ENCODE measurements at regions not wholly inside any gene's neighbourhood (a gene's known extent, or its start where the extent isn't known, plus 50 kb on each side); places are given as distances from the start of the nearest gene placed in this dataset.
"Not testable (repeated sequence)": the region's sequence is repeated elsewhere in the genome, so short reads cannot be mapped to it uniquely, and the experiment has no call there.

- Histone ChIP-seq H3K27me3 (ENCODE audit: control insufficient read depth, insufficient read depth, low read length) (no peaks in the 10 kb centered on the region), H3K27ac (ENCODE audit: low read length) (no peak overlapping the region), H3K36me3 (ENCODE audit: control insufficient read depth, insufficient read depth, low read length) (no peaks in the 10 kb centered on the region), H3K9me3 (ENCODE audit: control insufficient read depth, insufficient read depth, low read length) (no peaks in the 10 kb centered on the region), H3K4me1 (ENCODE audit: control insufficient read depth, insufficient read depth, low read length) (no peaks in the 10 kb centered on the region), H3K4me3 (ENCODE audit: low read length) (no peak overlapping the region)
- WGBS (ENCODE audit: insufficient coverage): 94% methylated on average over 13 of the region's 13 CpGs
- intact Hi-C loops (cut with micrococcal nuclease): no loop called here
- DNase-seq (no peak), ATAC-seq (no peak)
- Mint-ChIP-seq H3K9me3 (peaks cover 0 to 2% of the 10 kb centered on the region in 2 donors), H3K36me3 (no peaks in the 10 kb centered on the region), H3K4me3 (no peak overlapping the region), H3K27me3 (ENCODE audit: low read depth in 2 of 2) (peaks cover 7 to 9% of the 10 kb centered on the region in 2 donors), H3K27ac (no peak overlapping the region), H3K4me1 (no peaks in the 10 kb centered on the region)
- TF ChIP-seq CTCF (IDR thresholded peaks at IDR 0.05): no peak
Measured at GRCh38 chr21:38088916-38089762, 167.7 kb upstream of the KCNJ15 start.

- Histone ChIP-seq H3K9me3 (ENCODE audit: control insufficient read depth, insufficient read depth, low read length) (no peaks in the 10 kb centered on the region), H3K27me3 (ENCODE audit: control insufficient read depth, insufficient read depth, low read length) (no peaks in the 10 kb centered on the region), H3K4me3 (ENCODE audit: low read length) (no peak overlapping the region), H3K27ac (ENCODE audit: low read length) (no peak overlapping the region), H3K36me3 (ENCODE audit: control insufficient read depth, insufficient read depth, low read length) (no peaks in the 10 kb centered on the region), H3K4me1 (ENCODE audit: control insufficient read depth, insufficient read depth, low read length) (no peaks in the 10 kb centered on the region)
- Mint-ChIP-seq H3K27ac (no peak overlapping the region), H3K4me3 (no peak overlapping the region), H3K4me1 (no peaks in the 10 kb centered on the region), H3K9me3 (peaks cover 0 to 2% of the 10 kb centered on the region in 2 donors), H3K36me3 (no peaks in the 10 kb centered on the region), H3K27me3 (ENCODE audit: low read depth in 2 of 2) (peaks cover 8 to 9% of the 10 kb centered on the region in 2 donors)
- intact Hi-C loops (cut with micrococcal nuclease): no loop called here
- WGBS (ENCODE audit: insufficient coverage): 71% methylated on average over 5 of the region's 6 CpGs
- ATAC-seq (no peak), DNase-seq (no peak)
- no peak for TF ChIP-seq CTCF (IDR thresholded peaks at IDR 0.05)
Measured at GRCh38 chr21:38089763-38090046, 167.1 kb upstream of the KCNJ15 start.

- ATAC-seq; H3K27me3 Mint-ChIP-seq (ENCODE audit: low read depth in 2 of 2); H3K4me1 Mint-ChIP-seq; H3K36me3 ChIP-seq (ENCODE audit: control insufficient read depth, insufficient read depth, low read length); H3K4me3 ChIP-seq (ENCODE audit: low read length); H3K9me3 Mint-ChIP-seq; H3K27ac Mint-ChIP-seq; H3K4me3 Mint-ChIP-seq; H3K36me3 Mint-ChIP-seq; H3K27me3 ChIP-seq (ENCODE audit: control insufficient read depth, insufficient read depth, low read length); H3K27ac ChIP-seq (ENCODE audit: low read length); DNase-seq; H3K9me3 ChIP-seq (ENCODE audit: control insufficient read depth, insufficient read depth, low read length); H3K4me1 ChIP-seq (ENCODE audit: control insufficient read depth, insufficient read depth, low read length); intact Hi-C loops (cut with micrococcal nuclease): not testable (repeated sequence)
- no CpG with 5 or more reads among the region's 2 CpGs for WGBS (ENCODE audit: insufficient coverage)
Measured at GRCh38 chr21:38091061-38091460, 165.7 kb upstream of the KCNJ15 start.

- intact Hi-C loops (cut with micrococcal nuclease): no loop called here
- Mint-ChIP-seq H3K4me3 (no peak overlapping the region), H3K27me3 (ENCODE audit: low read depth in 2 of 2) (peaks cover 0 to 6% of the 10 kb centered on the region in 2 donors), H3K4me1 (no peaks in the 10 kb centered on the region), H3K36me3 (no peaks in the 10 kb centered on the region), H3K9me3 (peaks cover under 1 to 2% of the 10 kb centered on the region in 2 donors), H3K27ac (no peak overlapping the region)
- no peak overlapping the region for H3K4me3 ChIP-seq (ENCODE audit: low read length)
- no peaks in the 10 kb centered on the region for H3K36me3 ChIP-seq (ENCODE audit: control insufficient read depth, insufficient read depth, low read length)
- no peaks in the 10 kb centered on the region for H3K9me3 ChIP-seq (ENCODE audit: control insufficient read depth, insufficient read depth, low read length)
- no peak for DNase-seq
- 77% methylated on average over 6 of the region's 6 CpGs for WGBS (ENCODE audit: insufficient coverage)
- no peaks in the 10 kb centered on the region for H3K27me3 ChIP-seq (ENCODE audit: control insufficient read depth, insufficient read depth, low read length)
- ATAC-seq: no peak
- no peaks in the 10 kb centered on the region for H3K4me1 ChIP-seq (ENCODE audit: control insufficient read depth, insufficient read depth, low read length)
- no peak for TF ChIP-seq CTCF (IDR thresholded peaks at IDR 0.05)
- no peak overlapping the region for H3K27ac ChIP-seq (ENCODE audit: low read length)
Measured at GRCh38 chr21:38092051-38092450, 164.7 kb upstream of the KCNJ15 start.

Measured in natural killer cell (primary cell).